Kidney epithelial cell (primary cell): ENCODE measurements at regions not wholly inside any gene's neighbourhood (a gene's known extent, or its start where the extent isn't known, plus 50 kb on each side); places are given as distances from the start of the nearest gene placed in this dataset.

Experiments used
- DNase-seq: peaks from one replicate; pipeline ENCODE4 v3.0.0-alpha.2; 2010; ENCODE audit warnings: low read depth
- H3K27me3 ChIP-seq: 2 replicates; pipeline ENCODE4 v1.6.0; 2011; ENCODE audit warnings: low read length; ENCODE audit not compliant: control insufficient read depth, insufficient read depth
- H3K36me3 ChIP-seq: 2 replicates; pipeline ENCODE4 v1.5.1; 2011; ENCODE audit warnings: low read length; ENCODE audit not compliant: control insufficient read depth, insufficient read depth
- H3K4me3 ChIP-seq: 2 replicates; pipeline ENCODE4 v1.5.1; 2011; ENCODE audit warnings: low read depth, mild to moderate bottlenecking, control low read depth, low read length
- TF ChIP-seq, protein P1 (sequence below): IDR thresholded peaks from 2 replicates; pipeline ENCODE4 v1.5.1; 2011; ENCODE audit warnings: mild to moderate bottlenecking, moderate library complexity, low read length, control low read depth, inconsistent platforms; ENCODE audit not compliant: insufficient read depth, poor library complexity, severe bottlenecking

DNA sequence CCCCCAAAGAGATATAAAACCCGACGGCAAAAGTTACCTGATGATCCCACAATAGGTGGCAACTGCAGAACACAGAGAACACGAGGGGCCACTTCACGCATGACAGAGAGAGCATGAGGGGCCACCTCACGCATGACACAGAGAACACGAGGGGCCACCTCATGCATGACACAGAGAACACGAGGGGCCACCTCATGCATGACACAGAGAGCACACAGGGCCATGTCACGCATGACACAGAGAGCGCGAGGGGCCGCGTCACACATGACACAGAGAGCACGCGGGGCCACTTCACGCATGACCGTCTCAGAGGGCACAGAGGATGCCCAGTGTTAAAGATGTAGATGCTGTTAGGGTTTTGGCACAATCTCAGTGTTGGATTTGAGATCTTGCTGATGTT, 1359.5 kb downstream of the TBC1D22A start:
- Histone ChIP-seq H3K36me3 (no peaks in the 10 kb centered on the region), H3K4me3 (no peak overlapping the region), H3K27me3 (no peaks in the 10 kb centered on the region)
- no peak for DNase-seq
- TF ChIP-seq, protein P1, sequence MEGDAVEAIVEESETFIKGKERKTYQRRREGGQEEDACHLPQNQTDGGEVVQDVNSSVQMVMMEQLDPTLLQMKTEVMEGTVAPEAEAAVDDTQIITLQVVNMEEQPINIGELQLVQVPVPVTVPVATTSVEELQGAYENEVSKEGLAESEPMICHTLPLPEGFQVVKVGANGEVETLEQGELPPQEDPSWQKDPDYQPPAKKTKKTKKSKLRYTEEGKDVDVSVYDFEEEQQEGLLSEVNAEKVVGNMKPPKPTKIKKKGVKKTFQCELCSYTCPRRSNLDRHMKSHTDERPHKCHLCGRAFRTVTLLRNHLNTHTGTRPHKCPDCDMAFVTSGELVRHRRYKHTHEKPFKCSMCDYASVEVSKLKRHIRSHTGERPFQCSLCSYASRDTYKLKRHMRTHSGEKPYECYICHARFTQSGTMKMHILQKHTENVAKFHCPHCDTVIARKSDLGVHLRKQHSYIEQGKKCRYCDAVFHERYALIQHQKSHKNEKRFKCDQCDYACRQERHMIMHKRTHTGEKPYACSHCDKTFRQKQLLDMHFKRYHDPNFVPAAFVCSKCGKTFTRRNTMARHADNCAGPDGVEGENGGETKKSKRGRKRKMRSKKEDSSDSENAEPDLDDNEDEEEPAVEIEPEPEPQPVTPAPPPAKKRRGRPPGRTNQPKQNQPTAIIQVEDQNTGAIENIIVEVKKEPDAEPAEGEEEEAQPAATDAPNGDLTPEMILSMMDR: no peak

DNA sequence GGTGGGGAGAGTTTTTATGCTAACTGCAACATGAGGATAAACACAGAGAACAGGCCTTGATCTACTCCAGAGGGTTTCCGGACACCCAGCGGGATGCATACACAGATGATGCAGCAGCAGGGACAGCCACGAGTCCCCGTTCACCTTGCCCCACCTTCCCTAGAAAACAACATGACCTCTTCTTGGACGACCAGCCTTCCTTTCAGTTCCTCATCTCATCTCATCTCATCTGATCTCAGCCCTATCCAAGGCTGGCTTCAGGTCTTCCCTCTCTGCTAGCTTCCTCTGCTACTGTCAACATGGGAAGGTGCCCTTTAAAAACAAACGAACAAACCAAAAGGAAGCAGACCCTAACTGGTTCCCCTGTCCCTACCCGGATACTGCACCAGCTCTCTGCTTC, 1356.2 kb downstream of the TBC1D22A start:
- no peaks in the 10 kb centered on the region for H3K27me3 ChIP-seq
- H3K36me3 ChIP-seq: no peaks in the 10 kb centered on the region
- TF ChIP-seq, protein P1: no peak
- H3K4me3 ChIP-seq: no peak overlapping the region
- no peak for DNase-seq

DNA sequence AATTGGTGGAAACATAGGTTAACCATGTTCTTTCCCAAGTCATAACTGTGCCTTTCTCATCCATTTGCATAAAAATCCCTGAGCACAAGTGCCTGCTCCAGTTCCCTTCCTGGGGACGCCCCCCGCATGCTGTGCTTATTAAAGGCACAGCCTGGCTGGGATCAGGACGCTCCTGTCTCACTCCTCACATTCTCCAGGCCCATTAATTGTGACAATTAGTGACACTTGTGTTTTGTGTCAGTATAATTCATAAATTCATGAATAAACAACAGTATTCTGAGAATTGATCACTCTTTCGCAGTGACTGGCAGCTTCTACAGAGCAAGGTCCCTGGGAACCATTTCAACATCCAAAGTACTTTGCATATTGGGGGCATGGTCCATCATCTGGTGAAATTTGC, 1354.4 kb downstream of the TBC1D22A start:
- H3K36me3 ChIP-seq: no peaks in the 10 kb centered on the region
- TF ChIP-seq, protein P1: no peak
- DNase-seq: no peak
- H3K4me3 ChIP-seq: no peak overlapping the region
- no peaks in the 10 kb centered on the region for H3K27me3 ChIP-seq

DNA sequence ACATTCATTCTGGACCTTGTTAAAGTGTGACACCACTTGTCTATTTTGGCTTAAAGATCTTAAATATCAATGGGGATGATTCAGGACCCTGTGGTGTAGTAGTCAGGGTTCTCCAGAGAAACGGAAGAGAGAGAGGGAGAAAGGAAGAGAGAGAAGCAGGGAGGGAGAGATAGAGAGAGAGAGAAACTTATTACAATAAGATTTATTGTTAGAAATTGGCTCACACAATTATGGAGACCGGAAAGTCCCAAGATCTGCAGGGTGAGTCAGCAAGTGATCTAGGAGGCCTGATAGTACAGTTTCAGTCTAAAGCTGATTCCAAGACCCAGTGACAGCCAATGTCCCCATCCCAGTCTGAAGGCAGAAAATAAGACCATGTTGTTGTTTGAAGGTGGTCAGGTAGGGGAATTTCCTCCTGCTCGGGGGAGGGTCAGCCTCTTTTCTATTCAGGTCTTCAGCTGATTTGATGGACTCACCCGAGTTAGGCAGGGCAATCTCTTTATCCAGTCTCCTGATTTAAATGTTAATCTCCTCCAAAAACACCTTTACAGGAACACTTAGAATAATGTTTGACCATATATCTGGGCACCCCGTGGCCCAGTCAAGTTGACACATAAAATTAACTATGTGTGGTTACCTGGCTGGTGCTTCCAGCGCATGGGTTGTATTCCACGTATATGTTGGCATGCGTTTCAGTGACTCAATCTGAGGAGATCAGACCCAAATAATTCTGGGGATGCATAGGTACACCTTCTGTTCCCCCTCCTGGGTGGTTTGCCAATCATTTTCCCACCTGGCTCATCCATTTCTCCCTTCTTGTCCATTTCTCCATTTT, 1350.5 kb downstream of the TBC1D22A start:
- H3K4me3 ChIP-seq: no peak overlapping the region
- no peaks in the 10 kb centered on the region for H3K27me3 ChIP-seq
- H3K36me3 ChIP-seq: no peaks in the 10 kb centered on the region
- DNase-seq: no peak
- TF ChIP-seq, protein P1: no peak

DNA sequence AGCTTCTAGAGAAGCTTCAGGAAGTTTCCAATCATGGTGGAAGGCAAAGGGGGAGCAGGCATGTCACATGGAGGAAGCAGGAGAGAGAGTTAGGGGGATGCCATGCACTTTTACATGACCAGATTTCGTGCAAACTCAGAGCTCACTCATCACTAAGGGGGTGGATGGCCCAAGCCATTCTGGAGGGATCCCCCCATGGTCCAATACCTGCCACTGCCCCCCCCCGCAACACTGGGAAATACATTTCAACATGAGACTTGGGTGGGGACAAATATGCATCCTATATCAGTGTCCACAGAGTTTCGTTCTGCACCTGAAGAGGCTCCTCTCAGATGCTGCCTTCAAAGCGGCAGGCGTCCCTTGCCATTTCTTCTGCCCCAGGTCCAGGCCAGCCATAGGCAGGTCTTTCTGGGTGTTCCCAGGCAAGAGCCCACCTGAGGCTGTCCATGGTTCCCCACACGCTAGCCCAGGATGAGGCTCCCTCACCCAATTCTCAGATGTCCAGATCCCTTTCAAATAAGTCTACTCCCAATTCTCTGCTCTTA, 1344.3 kb downstream of the TBC1D22A start:
- TF ChIP-seq, protein P1: no peak
- Histone ChIP-seq H3K4me3 (no peak overlapping the region), H3K36me3 (no peaks in the 10 kb centered on the region), H3K27me3 (no peaks in the 10 kb centered on the region)
- DNase-seq: no peak

DNA sequence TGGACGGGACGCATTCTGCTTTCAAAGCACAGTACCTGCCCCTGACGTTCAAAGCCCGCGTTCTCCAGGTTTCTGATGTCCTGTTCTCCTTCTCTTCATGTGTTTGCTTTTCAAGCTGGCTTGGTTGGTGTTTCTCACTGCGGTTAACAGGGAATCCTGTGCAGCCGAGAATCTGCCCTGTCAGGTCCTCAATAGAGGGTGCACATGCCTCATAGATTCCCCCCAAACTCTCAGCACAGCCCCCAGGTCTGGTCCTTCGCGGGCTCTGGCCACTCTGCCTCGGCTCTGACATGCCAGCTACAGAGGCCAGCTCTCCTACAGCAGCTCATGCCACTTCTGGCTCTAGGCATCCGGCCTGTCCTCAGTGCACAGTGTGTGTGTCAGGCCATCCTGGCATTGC, 1343.8 kb downstream of the TBC1D22A start:
- Histone ChIP-seq H3K36me3 (no peaks in the 10 kb centered on the region), H3K27me3 (no peaks in the 10 kb centered on the region), H3K4me3 (no peak overlapping the region)
- TF ChIP-seq, protein P1: no peak
- no peak for DNase-seq
